DND-41 (cell line): ENCODE measurements at regions not wholly inside any gene's neighbourhood (a gene's known extent, or its start where the extent isn't known, plus 50 kb on each side); places are given as distances from the start of the nearest gene placed in this dataset.

Experiments used
- ATAC-seq: fragments of 200-7000 bp; cut with Tn5 transposase; 3 replicates; pipeline ENCODE4 v1.9.1; 2021; ENCODE audit warnings: low read depth; ENCODE audit not compliant: insufficient read depth
- DNase-seq: peaks from one replicate; pipeline ENCODE4 v3.0.0-alpha.2; 2020
- H2AFZ ChIP-seq: 2 replicates; pipeline ENCODE4 v1.6.0; 2012; ENCODE audit warnings: low read depth, low read length
- H3K27ac ChIP-seq: 2 replicates; pipeline ENCODE4 v1.5.1; 2012; ENCODE audit warnings: low read length, inconsistent platforms
- H3K27me3 ChIP-seq: fragments of 200-600 bp; sonication (generic); 2 replicates; pipeline ENCODE4 v1.6.0; 2012; ENCODE audit warnings: low read length, mild to moderate bottlenecking, inconsistent platforms; ENCODE audit not compliant: insufficient read depth, poor library complexity
- H3K36me3 ChIP-seq: 2 replicates; pipeline ENCODE4 v1.5.1; 2012; ENCODE audit warnings: low read length, inconsistent platforms; ENCODE audit not compliant: insufficient read depth
- H3K4me1 ChIP-seq: 2 replicates; pipeline ENCODE4 v1.5.1; 2012; ENCODE audit warnings: mild to moderate bottlenecking, low read length; ENCODE audit not compliant: insufficient read depth
- H3K4me2 ChIP-seq: 2 replicates; pipeline ENCODE4 v1.6.0; 2012; ENCODE audit warnings: mild to moderate bottlenecking, moderate library complexity, low read length, inconsistent platforms; ENCODE audit not compliant: insufficient read depth
- H3K4me3 ChIP-seq, 2 experiments: fragments of 200-600 bp in 1 of 2; shearing (Covaris generic) in 1 of 2; 2 replicates each; pipeline ENCODE4 v1.5.1; 2012 to 2016; ENCODE audit warnings: inconsistent platforms in 2 of 2, low read length in 2 of 2, mild to moderate bottlenecking in 2 of 2, low read depth in 1 of 2, moderate library complexity in 1 of 2
- H3K79me2 ChIP-seq: 2 replicates; pipeline ENCODE4 v1.6.0; 2012; ENCODE audit warnings: low read length, inconsistent platforms; ENCODE audit not compliant: insufficient read depth
- H3K9ac ChIP-seq: 2 replicates; pipeline ENCODE4 v1.6.0; 2012; ENCODE audit warnings: low read depth, mild to moderate bottlenecking, inconsistent platforms, low read length, moderate library complexity
- H3K9me3 ChIP-seq: 2 replicates; pipeline ENCODE4 v1.5.1; 2012; ENCODE audit warnings: low read length, moderate library complexity, mild to moderate bottlenecking, inconsistent platforms; ENCODE audit not compliant: insufficient read depth, severe bottlenecking
- H4K20me1 ChIP-seq: 2 replicates; pipeline ENCODE4 v1.6.0; 2012; ENCODE audit warnings: low read length; ENCODE audit not compliant: insufficient read depth
- EZH2 ChIP-seq: IDR thresholded peaks from 3 replicates; pipeline ENCODE4 v1.6.1; 2012; ENCODE audit warnings: borderline replicate concordance, low read depth, mild to moderate bottlenecking, moderate library complexity, low read length, inconsistent platforms; ENCODE audit not compliant: severe bottlenecking
- TF ChIP-seq, protein P1 (sequence below): IDR thresholded peaks from 2 replicates; pipeline ENCODE4 v1.5.1; 2012; ENCODE audit warnings: borderline replicate concordance, low read length, moderate library complexity, mild to moderate bottlenecking; ENCODE audit not compliant: poor library complexity, severe bottlenecking; ENCODE audit errors: extremely low read depth

DNA sequence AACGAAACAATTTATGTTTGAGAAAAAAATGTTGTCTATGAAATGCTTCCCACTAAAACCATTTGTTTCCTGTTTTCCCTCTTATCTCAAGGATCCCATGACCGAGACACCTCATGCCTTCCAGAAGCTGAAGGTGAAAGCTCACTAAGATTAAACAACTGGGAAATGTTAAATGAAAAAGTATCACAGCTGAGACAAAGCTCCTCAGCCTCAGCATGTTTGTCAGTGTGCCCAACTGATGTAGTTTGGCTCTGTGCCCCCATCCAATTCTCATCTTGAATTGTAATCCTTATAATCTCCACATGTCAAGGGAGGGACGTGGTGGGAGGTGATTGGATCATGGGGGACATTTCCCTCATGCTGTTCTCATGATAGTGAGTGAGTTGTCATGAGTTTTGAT lies 327.3 kb downstream of the HTR7 start:
- no peaks in the 10 kb centered on the region for H3K79me2 ChIP-seq
- no peaks in the 10 kb centered on the region for H4K20me1 ChIP-seq
- ATAC-seq, result no peak

GRCh38 chr10:90557385-90557784 lies 300.5 kb downstream of the HTR7 start:
- Histone ChIP-seq H3K27ac (no peak overlapping the region), H3K27me3 (peaks cover 7% of the 10 kb centered on the region), H3K79me2 (no peaks in the 10 kb centered on the region), H3K4me1 (no peaks in the 10 kb centered on the region), H3K4me2 (no peak overlapping the region), H3K9ac (no peak overlapping the region), H3K36me3 (no peaks in the 10 kb centered on the region), H3K4me3 (no peak overlapping the region), H3K9me3 (no peaks in the 10 kb centered on the region), H4K20me1 (no peaks in the 10 kb centered on the region), H2AFZ (no peak overlapping the region)
- DNase-seq (no peak), ATAC-seq (no peak)
- TF ChIP-seq EZH2, result no peak
- TF ChIP-seq, protein P1, sequence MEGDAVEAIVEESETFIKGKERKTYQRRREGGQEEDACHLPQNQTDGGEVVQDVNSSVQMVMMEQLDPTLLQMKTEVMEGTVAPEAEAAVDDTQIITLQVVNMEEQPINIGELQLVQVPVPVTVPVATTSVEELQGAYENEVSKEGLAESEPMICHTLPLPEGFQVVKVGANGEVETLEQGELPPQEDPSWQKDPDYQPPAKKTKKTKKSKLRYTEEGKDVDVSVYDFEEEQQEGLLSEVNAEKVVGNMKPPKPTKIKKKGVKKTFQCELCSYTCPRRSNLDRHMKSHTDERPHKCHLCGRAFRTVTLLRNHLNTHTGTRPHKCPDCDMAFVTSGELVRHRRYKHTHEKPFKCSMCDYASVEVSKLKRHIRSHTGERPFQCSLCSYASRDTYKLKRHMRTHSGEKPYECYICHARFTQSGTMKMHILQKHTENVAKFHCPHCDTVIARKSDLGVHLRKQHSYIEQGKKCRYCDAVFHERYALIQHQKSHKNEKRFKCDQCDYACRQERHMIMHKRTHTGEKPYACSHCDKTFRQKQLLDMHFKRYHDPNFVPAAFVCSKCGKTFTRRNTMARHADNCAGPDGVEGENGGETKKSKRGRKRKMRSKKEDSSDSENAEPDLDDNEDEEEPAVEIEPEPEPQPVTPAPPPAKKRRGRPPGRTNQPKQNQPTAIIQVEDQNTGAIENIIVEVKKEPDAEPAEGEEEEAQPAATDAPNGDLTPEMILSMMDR, result no peak

More for the DNA sequence above, 327.3 kb downstream of the HTR7 start:
- Histone ChIP-seq H3K9ac (no peak overlapping the region), H2AFZ (no peak overlapping the region), H3K27me3 (peaks cover 11% of the 10 kb centered on the region), H3K4me3 (no peak overlapping the region), H3K9me3 (no peaks in the 10 kb centered on the region), H3K36me3 (no peaks in the 10 kb centered on the region), H3K4me1 (no peaks in the 10 kb centered on the region), H3K4me2 (no peak overlapping the region), H3K27ac (no peak overlapping the region)
- TF ChIP-seq, protein P1, result no peak
- no peak for TF ChIP-seq EZH2
- no peak for DNase-seq

DNA sequence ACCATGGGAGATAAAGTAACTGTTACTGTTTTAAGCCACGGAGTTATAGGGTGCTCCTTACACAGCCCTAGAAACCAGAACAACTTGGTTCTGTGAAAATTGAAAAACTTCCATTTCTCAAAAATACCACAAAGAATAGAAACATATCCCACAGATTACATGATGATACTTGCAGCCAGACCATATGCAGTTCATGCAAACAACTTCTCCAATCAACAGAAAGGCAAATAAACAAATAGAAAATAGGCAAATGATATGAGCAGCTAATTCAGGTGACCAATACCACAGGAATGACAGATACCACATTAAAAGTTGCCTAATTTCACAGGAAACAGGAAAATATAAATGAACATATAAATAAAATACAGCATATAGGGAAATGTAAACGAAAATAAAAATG lies 297.5 kb downstream of the HTR7 start:
- Histone ChIP-seq H3K4me2 (no peak overlapping the region), H3K27me3 (peaks cover 7% of the 10 kb centered on the region), H3K9ac (no peak overlapping the region), H2AFZ (no peak overlapping the region), H3K4me3 (no peak overlapping the region), H3K36me3 (no peaks in the 10 kb centered on the region), H3K4me1 (no peaks in the 10 kb centered on the region), H3K79me2 (no peaks in the 10 kb centered on the region), H3K9me3 (no peaks in the 10 kb centered on the region), H4K20me1 (no peaks in the 10 kb centered on the region), H3K27ac (no peak overlapping the region)
- ATAC-seq (no peak), DNase-seq (no peak)
- TF ChIP-seq, protein P1, result no peak
- no peak for TF ChIP-seq EZH2

GRCh38 chr10:90561666-90562065 lies 296.2 kb downstream of the HTR7 start:
- DNase-seq, result no peak
- Histone ChIP-seq H3K4me2 (no peak overlapping the region), H3K79me2 (no peaks in the 10 kb centered on the region), H3K9me3 (no peaks in the 10 kb centered on the region), H4K20me1 (no peaks in the 10 kb centered on the region), H3K9ac (no peak overlapping the region), H2AFZ (no peak overlapping the region), H3K36me3 (no peaks in the 10 kb centered on the region), H3K4me1 (no peaks in the 10 kb centered on the region), H3K4me3 (no peak overlapping the region), H3K27ac (no peak overlapping the region), H3K27me3 (peaks cover 7% of the 10 kb centered on the region)
- ATAC-seq, result no peak
- TF ChIP-seq EZH2, result no peak
- TF ChIP-seq, protein P1, result no peak
